GM12892 (cell line): ENCODE measurements at regions not wholly inside any gene's neighbourhood (a gene's known extent, or its start where the extent isn't known, plus 50 kb on each side); places are given as distances from the start of the nearest gene placed in this dataset.

ENCODE experiments used
- POLR2A ChIP-seq: IDR thresholded peaks from 2 replicates; pipeline ENCODE4 v1.6.1; 2011; ENCODE audit warnings: low read depth, low read length, control low read depth
- TAF1 ChIP-seq: IDR thresholded peaks from 2 replicates; pipeline ENCODE4 v1.6.1; 2011; ENCODE audit warnings: low read depth, mild to moderate bottlenecking, control low read depth, low read length, borderline replicate concordance

DNA sequence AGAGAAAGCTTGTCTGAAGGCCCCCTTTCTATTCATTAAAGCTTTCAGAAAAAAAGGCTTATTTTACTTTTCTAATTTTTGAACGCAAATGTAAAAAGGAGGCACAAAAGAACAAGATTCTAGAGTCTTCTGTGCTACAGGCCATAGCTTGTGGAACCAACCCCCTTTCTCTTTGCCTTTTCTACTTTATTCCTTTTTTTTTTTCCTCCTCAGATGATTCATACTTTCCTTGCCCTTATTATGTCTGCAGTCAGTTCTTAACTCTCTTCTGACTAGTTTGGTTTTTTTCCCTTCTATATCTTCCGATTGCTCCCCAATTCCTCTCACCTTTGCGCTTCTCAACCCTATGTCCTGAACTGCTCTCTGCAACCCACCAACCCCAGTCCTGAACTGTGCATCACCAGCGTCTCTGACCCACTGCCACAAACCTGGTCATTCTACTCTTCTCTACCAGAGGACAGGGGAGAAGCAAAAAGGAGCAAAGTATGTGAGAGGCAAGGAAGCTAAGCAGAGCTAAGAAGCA lies 56.9 kb upstream of the WIPF1 start:
- TF ChIP-seq POLR2A (no peak), TAF1 (no peak)
